Brain microvascular endothelial cell (primary cell): ENCODE measurements at regions not wholly inside any gene's neighbourhood (a gene's known extent, or its start where the extent isn't known, plus 50 kb on each side); places are given as distances from the start of the nearest gene placed in this dataset.

Experiments
- DNase-seq: peaks from one replicate; pipeline ENCODE4 v3.0.0-alpha.2; 2020
- H3K27ac ChIP-seq: fragments of 250-450 bp; sonication (Bioruptor Pico); 2 replicates; pipeline ENCODE4 v1.5.1; 2020; ENCODE audit warnings: mild to moderate bottlenecking, moderate library complexity
- H3K27me3 ChIP-seq: fragments of 250-450 bp; sonication (Bioruptor Pico); replicated peaks from 2 replicates; pipeline ENCODE4 v1.5.1; 2020; ENCODE audit warnings: mild to moderate bottlenecking
- H3K36me3 ChIP-seq: fragments of 250-450 bp; sonication (Bioruptor Pico); replicated peaks from 2 replicates; pipeline ENCODE4 v1.5.1; 2020; ENCODE audit warnings: mild to moderate bottlenecking
- H3K4me3 ChIP-seq: 2 replicates; pipeline ENCODE4 v1.5.1; 2011; ENCODE audit warnings: low read depth, mild to moderate bottlenecking, control low read depth, low read length, moderate library complexity
- CTCF ChIP-seq: IDR thresholded peaks from 2 replicates; pipeline ENCODE4 v1.5.1; 2011; ENCODE audit warnings: low read depth, mild to moderate bottlenecking, moderate library complexity, low read length, control low read depth, inconsistent platforms; ENCODE audit errors: missing control alignments
- in situ Hi-C: cut with HindIII; loops from 2 replicates; pipeline ENCODE4 v1.10.0; 2017; ENCODE audit warnings: low sequenced_read_pairs, low pct_ligation_motif_present

GRCh38 chr12:30428098-30428497 lies 267.6 kb downstream of the IPO8 start:
- TF ChIP-seq CTCF, result no peak
- no peak overlapping the region for H3K27ac ChIP-seq
- H3K27me3 ChIP-seq, result no peaks in the 10 kb centered on the region
- in situ Hi-C loops, result no loop called here
- no peak for DNase-seq
- H3K36me3 ChIP-seq, result no peaks in the 10 kb centered on the region
- H3K4me3 ChIP-seq, result no peak overlapping the region

- Histone ChIP-seq H3K27ac (no peak overlapping the region), H3K27me3 (no peaks in the 10 kb centered on the region), H3K36me3 (no peaks in the 10 kb centered on the region), H3K4me3 (no peak overlapping the region)
- in situ Hi-C loops, result no loop called here
- DNase-seq, result no peak
- no peak for TF ChIP-seq CTCF
Observed at GRCh38 chr12:30427555-30427954, 268.1 kb downstream of the IPO8 start.

GRCh38 chr12:30425445-30425844 lies 270.2 kb downstream of the IPO8 start:
- DNase-seq, result no peak
- Histone ChIP-seq H3K27me3 (no peaks in the 10 kb centered on the region), H3K36me3 (no peaks in the 10 kb centered on the region), H3K27ac (no peak overlapping the region), H3K4me3 (no peak overlapping the region)
- no peak for TF ChIP-seq CTCF
- in situ Hi-C loops, result no loop called here

- Histone ChIP-seq H3K27ac (no peak overlapping the region), H3K27me3 (no peaks in the 10 kb centered on the region), H3K4me3 (no peak overlapping the region), H3K36me3 (no peaks in the 10 kb centered on the region)
- no peak for TF ChIP-seq CTCF
- in situ Hi-C loops, result no loop called here
- no peak for DNase-seq
Observed at GRCh38 chr12:30423330-30423729, 272.3 kb downstream of the IPO8 start.

GRCh38 chr12:30422844-30423243 lies 272.8 kb downstream of the IPO8 start:
- Histone ChIP-seq H3K36me3 (no peaks in the 10 kb centered on the region), H3K27me3 (no peaks in the 10 kb centered on the region), H3K4me3 (no peak overlapping the region), H3K27ac (no peak overlapping the region)
- in situ Hi-C loops, result no loop called here
- DNase-seq, result no peak
- TF ChIP-seq CTCF, result no peak

GRCh38 chr12:30420561-30420960 lies 275.1 kb downstream of the IPO8 start:
- DNase-seq, result peak; percentile 4
- no peak overlapping the region for H3K4me3 ChIP-seq
- H3K27ac ChIP-seq, result no peak overlapping the region
- H3K36me3 ChIP-seq, result no peaks in the 10 kb centered on the region
- in situ Hi-C loops, result no loop called here
- H3K27me3 ChIP-seq, result no peaks in the 10 kb centered on the region
- no peak for TF ChIP-seq CTCF
